GM10266 (cell line): ENCODE measurements at regions not wholly inside any gene's neighbourhood (a gene's known extent, or its start where the extent isn't known, plus 50 kb on each side); places are given as distances from the start of the nearest gene placed in this dataset.

ENCODE experiments used
- DNase-seq: peaks from one replicate; pipeline ENCODE4 v3.0.0; 2012; ENCODE audit errors: extremely low spot score
- CTCF ChIP-seq: IDR thresholded peaks from 2 replicates; pipeline ENCODE4 v1.5.1; 2012; ENCODE audit warnings: mild to moderate bottlenecking, low read depth; ENCODE audit not compliant: control insufficient read depth, insufficient read depth; ENCODE audit errors: missing control alignments

- no peak for TF ChIP-seq CTCF
- no peak for DNase-seq
Observed at GRCh38 chr13:70405266-70405665, 297.0 kb upstream of the KLHL1 start.

- no peak for DNase-seq
- TF ChIP-seq CTCF = no peak
Observed at GRCh38 chr13:70394031-70394548, 285.8 kb upstream of the KLHL1 start.

- no peak for TF ChIP-seq CTCF
Observed at GRCh38 chr13:70391678-70392077, 283.4 kb upstream of the KLHL1 start.

GRCh38 chr13:70390968-70391367 lies 282.7 kb upstream of the KLHL1 start:
- DNase-seq = no peak
- TF ChIP-seq CTCF = no peak

More at GRCh38 chr13:70391678-70392077, 283.4 kb upstream of the KLHL1 start:
- DNase-seq = no peak

GRCh38 chr13:70390064-70390463 lies 281.8 kb upstream of the KLHL1 start:
- no peak for DNase-seq
- TF ChIP-seq CTCF = no peak

GRCh38 chr13:70388935-70389334 lies 280.7 kb upstream of the KLHL1 start:
- no peak for TF ChIP-seq CTCF
- DNase-seq = no peak

GRCh38 chr13:70386919-70387318 lies 278.7 kb upstream of the KLHL1 start:
- DNase-seq = no peak
- no peak for TF ChIP-seq CTCF

- DNase-seq = no peak
- TF ChIP-seq CTCF = no peak
Observed at GRCh38 chr13:70385852-70386251, 277.6 kb upstream of the KLHL1 start.
